ENCODE measurements at regions not wholly inside any gene's neighbourhood (a gene's known extent, or its start where the extent isn't known, plus 50 kb on each side); places are given as distances from the start of the nearest gene placed in this dataset.

DNA sequence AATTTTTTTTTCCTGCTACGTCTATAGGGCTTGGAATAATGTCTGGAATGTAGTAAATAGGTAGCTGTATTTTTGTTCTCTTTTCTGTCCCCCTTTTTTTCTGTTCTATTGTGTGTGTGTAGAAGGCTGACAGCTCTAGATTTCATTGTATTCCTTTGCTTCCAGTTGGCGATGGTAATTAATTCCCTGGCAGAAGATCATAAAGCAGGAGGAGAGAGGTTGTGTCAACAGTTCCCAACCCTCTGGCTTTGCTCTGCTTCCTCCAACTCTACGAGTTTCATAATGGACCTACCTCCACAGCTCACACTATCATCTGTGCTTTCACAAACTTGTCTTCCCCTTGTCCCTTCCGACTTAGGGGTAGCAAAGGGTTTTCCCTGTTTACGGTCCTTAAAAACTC is 117.9 kb upstream of the CDH18 start:
- DNase-seq: no peak

DNA sequence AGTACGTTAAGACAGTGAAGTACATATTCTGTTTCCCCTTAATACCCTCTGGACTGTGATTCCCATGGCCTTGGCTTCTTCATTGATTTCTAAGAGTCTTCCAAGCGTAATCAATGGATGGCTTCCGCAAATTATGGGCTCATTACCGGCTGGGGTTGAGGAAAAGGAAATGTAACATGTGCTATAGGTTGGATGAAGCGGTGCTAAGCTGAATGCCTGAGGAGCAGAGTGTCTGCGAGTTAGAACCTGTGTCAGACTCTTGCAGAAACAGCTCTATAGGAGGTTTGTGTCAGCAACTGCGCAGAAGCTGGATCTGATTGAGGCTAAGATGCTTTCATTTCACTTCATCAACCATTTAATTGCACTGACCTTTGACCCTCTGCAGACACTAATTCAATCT is 114.3 kb upstream of the CDH18 start:
- DNase-seq: no peak

DNA sequence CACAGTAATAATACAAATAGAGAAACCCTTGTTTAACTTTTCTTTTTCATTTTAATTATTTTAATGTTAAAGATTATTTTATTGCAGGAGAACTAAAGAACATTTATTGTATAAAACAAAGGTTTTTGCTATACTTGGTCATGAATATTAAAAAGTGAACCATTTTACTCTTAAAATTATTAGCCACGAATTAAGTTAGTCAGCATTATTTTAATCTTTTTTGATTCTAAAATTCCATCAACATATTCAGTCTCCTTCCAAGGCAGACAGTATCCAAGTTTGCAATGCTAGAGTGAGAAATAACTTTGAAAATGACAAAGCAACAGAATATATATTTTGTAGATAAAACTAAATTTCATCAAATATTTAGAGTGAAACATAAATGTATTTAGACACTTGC is 110.7 kb upstream of the CDH18 start:
- DNase-seq: no peak

DNA sequence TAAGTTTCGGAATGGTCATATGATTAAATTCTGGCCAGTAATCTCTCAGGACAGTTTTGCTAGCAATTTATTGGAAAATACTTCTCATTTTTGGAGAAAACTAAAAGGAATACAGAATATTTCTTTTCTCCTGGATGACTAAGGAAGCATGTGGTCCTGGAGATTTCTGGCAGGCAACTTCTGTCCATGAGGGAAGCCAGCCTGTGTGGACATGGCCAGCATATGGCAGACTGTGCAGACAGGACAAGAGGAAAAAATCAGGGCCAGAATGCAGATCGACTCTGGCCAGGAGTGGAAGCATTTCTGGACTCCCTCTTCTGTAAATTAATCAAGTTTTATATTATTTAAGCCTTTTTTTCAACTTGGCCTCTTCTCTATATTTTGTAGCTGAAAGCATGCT is 100.4 kb upstream of the CDH18 start:
- DNase-seq: no peak

DNA sequence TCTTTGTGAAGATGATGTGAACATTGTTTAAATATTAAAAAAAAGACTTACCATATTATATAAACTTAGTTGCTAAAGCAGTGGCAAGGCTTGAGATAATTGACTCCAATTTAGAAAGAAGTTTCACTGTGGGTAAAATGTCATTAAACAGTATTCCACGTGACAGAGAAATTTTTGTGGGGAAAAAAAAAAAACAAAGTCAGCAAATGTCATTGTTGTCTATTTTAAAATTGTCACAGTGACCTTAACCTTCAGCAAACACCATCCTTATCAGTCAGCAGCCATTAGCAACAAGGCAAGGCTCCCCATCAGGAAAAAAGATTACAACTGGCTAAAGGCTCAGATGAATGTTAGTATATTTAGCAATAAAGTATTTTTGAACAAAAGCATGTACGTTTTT is 99.3 kb upstream of the CDH18 start:
- no peak for DNase-seq

DNA sequence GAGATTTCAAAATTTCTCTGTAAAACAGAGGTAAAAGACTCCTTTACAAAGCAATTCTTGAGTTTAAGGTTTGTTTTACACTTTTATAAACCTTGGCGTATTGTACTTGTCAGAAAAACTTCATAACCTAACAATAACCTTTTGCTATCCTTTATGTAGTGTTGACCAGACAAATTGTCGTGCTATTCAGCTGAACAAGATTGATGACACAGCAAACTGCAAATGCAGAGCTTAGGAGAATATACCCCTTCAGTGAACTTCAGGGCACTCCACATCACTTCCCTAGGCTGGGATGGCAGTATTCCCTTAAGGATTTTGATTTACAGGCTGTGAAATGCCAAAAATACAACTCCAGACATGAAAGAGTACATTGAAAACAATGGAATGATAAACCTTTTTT is 89.2 kb upstream of the CDH18 start:
- no peak for DNase-seq

DNA sequence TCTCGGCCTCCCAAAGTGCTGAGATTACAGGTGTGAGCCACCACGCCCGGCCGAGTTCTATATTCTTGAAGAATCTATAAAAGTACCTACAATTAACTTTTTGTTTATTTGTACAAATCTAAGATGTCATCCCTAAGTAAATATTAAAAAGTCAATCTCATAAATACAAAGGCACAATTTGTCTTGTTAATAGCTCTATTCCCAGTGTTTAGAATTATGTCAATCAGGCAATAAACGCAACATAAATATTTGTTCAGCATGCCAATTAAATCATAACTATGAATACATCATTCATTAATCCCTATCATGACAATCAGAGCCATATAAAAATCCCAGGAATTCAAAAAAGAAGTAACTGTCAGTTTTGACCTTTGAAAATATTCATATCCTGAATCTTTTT is 68.9 kb upstream of the CDH18 start:
- no peak for DNase-seq

DNA sequence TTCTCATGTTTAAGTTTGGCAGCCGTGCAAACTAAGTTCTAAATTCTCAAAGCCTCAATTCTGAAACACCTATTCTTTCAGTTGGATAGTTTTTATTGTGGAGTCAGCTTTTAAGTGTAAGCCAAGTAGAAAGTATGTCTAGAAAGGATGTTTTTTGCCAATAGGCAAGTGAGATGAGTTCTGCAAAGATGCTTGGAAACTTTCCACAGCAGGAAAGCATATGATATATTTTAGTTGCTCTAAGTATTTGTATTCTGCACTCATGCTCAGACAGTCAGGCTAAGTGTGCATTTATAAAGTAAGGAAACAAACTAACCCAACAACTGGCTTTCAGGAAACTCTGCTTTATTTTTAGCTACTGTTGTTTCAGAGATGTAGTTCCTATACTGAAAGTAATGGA is 67.3 kb upstream of the CDH18 start:
- no peak for DNase-seq

DNA sequence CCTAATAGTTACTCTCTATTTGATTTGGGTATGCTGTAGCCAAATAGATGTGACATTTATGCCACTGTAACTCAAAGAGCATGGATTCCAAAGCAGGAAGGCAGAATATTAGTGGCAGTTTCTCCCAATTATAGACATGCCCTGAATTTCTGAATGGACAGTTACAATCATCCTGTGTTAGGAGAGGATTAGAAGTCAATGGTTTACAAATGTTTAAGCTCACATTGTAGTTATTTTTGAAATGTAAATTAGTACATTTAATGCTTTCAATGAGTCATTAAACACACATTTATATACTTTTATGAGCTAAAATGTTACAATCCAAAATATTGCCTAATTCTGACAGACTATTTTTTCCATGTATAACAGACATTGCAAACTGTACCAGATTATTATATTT is 62.3 kb upstream of the CDH18 start:
- DNase-seq: no peak

DNA sequence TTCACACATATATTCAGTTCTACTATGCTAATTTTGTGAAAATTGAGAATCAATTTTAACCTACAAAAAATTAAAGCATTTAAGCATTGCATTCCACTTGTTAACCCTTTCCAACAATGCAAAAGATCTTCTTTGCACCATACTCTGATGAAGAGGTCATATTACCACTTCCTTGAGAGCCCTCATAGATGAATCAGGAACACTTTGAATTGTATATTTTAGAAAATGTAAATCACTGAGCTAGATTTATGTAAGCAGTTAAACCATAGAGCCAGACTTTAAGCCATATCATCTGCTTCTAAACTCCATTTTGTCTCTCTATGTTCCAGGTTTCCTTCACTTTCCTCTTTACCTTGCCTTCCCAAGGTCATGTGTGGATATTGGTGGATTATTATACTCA is 56.5 kb upstream of the CDH18 start:
- DNase-seq: no peak

DNA sequence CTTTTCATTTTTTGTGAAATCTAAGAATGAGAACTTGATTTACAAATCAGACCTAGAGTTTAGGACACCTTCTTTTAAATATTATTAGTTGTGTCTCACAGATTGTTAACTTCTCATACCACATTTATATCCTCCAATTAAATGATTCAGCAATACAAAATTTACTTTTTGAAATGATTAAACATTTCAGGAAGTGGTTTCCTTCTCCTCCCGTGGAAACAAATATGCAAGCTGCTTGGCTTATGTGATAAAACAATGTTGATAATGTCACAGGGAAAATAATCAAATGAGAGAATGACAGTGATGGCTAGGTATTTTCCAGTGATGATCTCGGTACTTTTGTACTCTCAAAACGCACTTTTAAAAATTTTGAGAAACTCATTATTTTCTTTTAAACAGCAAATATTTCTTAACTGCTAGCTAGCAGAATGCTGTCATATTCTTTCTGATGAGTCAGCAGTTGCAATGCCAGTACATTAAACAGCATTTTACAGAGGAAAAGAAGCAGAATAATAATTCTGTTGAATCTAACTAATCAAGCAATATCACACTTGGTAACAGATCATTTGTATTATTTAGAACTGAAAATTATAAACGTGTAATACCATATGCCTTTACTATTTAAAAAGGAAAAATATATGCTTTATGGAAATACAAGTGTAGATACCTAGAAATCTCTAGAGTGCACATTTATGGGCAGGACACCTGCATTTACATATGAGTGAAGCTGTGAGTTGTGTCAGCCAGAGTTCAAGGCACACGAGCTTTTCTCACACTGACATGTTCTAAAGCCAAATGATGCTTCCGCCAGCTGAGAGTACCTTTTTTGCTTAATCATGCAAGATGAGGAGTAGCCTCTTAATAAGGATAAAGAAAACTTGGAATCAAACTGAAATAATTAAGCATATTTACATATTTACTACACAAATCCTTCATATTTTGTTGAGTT is 53.6 kb upstream of the CDH18 start:
- no peak for DNase-seq

DNA sequence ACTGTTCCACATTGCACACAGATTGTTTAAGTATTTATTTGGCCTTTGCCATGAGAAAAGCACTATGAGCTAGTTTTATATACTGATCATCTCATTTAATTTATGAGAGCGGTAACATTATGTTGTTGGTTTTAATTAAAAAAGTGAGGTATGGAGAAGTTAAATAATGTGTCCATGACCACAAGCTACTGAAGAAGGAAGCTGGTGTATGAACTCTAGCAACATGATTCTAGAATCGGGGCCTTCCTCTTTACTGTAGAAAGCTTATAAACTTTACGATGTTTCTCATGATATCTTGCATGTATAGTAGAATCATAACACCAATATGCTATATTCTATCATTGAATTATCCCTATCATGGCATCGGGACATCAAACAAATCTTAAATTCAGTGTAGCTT is 52.9 kb upstream of the CDH18 start:
- DNase-seq: no peak

Data from SW 1271 (cell line).